Mucosa of descending colon (tissue), 3 donors: ENCODE measurements at regions not wholly inside any gene's neighbourhood (a gene's known extent, or its start where the extent isn't known, plus 50 kb on each side); places are given as distances from the start of the nearest gene placed in this dataset.

ENCODE experiments used
- ATAC-seq: fragments of 200-7000 bp; cut with Tn5 transposase; one replicate; pipeline ENCODE4 v1.9.1; 2020; ENCODE audit warnings: mild to moderate bottlenecking, moderate library complexity
- DNase-seq, 3 donors: peaks; one replicate each; pipeline ENCODE4 v3.0.0-alpha.2; 2020
- H3K36me3 ChIP-seq: fragments of 200-600 bp; one replicate; pipeline ENCODE4 v1.8.0; 2021; ENCODE audit warnings: low read depth, mild to moderate bottlenecking
- H3K4me1 ChIP-seq: fragments of 200-600 bp; one replicate; pipeline ENCODE4 v1.8.0; 2021; ENCODE audit warnings: low read depth, mild to moderate bottlenecking
- H3K4me3 ChIP-seq: fragments of 200-600 bp; one replicate; pipeline ENCODE4 v1.8.0; 2021; ENCODE audit warnings: mild to moderate bottlenecking
- H3K9me3 ChIP-seq: fragments of 200-600 bp; one replicate; pipeline ENCODE4 v1.8.0; 2021; ENCODE audit warnings: mild to moderate bottlenecking
- intact Hi-C, 2 donors: fragments of 100-400 bp; cut with DNase I in 1 of 2; cut with micrococcal nuclease in 1 of 2; formaldehyde crosslinking; loops; one replicate each; pipeline versions ENCODE4 v1.11.0 to v1.11.1; 2022; cut with DNase I, micrococcal nuclease
- TF ChIP-seq, protein P1 (sequence below): fragments of 200-600 bp; IDR thresholded peaks from one replicate; pipeline ENCODE4 v1.8.0; 2022; ENCODE audit warnings: antibody characterized with exemption, mild to moderate bottlenecking
- donor health status: DM: no; HTN: no; CAD: no; lungs with moderate emphysema.
- donor health status: DM: no; HTN: no; CAD: no.
- donor health status: DM: no; HTN: yes; CAD: no.

- no peaks in the 10 kb centered on the region for H3K36me3 ChIP-seq
- no peaks in the 10 kb centered on the region for H3K4me1 ChIP-seq
- peak; percentile 33 for ATAC-seq
- intact Hi-C loops = no loop called here
- DNase-seq = no peak
- TF ChIP-seq, protein P1, sequence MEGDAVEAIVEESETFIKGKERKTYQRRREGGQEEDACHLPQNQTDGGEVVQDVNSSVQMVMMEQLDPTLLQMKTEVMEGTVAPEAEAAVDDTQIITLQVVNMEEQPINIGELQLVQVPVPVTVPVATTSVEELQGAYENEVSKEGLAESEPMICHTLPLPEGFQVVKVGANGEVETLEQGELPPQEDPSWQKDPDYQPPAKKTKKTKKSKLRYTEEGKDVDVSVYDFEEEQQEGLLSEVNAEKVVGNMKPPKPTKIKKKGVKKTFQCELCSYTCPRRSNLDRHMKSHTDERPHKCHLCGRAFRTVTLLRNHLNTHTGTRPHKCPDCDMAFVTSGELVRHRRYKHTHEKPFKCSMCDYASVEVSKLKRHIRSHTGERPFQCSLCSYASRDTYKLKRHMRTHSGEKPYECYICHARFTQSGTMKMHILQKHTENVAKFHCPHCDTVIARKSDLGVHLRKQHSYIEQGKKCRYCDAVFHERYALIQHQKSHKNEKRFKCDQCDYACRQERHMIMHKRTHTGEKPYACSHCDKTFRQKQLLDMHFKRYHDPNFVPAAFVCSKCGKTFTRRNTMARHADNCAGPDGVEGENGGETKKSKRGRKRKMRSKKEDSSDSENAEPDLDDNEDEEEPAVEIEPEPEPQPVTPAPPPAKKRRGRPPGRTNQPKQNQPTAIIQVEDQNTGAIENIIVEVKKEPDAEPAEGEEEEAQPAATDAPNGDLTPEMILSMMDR = no peak
- no peak overlapping the region for H3K4me3 ChIP-seq
- H3K9me3 ChIP-seq = no peaks in the 10 kb centered on the region
Measured at GRCh38 chr22:22171357-22172218, 73.0 kb upstream of the VPREB1 start.

DNA sequence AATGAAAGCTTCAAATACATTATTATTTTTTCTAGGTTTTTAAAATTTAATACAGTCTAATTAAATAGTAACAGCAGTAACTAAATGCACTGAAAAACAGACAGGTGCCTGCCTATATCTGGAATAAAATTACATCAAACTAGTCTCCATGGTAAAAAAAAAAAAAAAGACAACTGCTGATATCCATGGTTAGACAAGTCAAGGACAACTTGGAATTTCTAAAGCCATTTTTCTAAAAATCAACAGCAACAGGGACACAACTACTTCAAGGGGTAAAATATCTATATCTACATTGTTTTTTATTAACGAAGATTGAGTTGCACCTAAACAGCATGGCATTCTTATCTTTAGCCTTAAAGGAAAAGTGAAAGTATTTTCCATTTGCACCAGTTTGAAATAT is 74.7 kb upstream of the VPREB1 start:
- Histone ChIP-seq H3K4me3 (no peak overlapping the region), H3K9me3 (no peaks in the 10 kb centered on the region), H3K4me1 (no peaks in the 10 kb centered on the region), H3K36me3 (no peaks in the 10 kb centered on the region)
- DNase-seq (no peak), ATAC-seq (no peak)
- TF ChIP-seq, protein P1 = no peak
- intact Hi-C loops = no loop called here

GRCh38 chr22:22168941-22169867 is 75.4 kb upstream of the VPREB1 start:
- H3K36me3 ChIP-seq = no peaks in the 10 kb centered on the region
- no peaks in the 10 kb centered on the region for H3K9me3 ChIP-seq
- DNase-seq (no peak), ATAC-seq (peak; percentile 16)
- no peaks in the 10 kb centered on the region for H3K4me1 ChIP-seq
- TF ChIP-seq, protein P1 = no peak
- intact Hi-C loops = no loop called here
- no peak overlapping the region for H3K4me3 ChIP-seq

- TF ChIP-seq, protein P1 = no peak
- intact Hi-C loops = no loop called here
- peak; percentile 77 for ATAC-seq
- no peaks in the 10 kb centered on the region for H3K9me3 ChIP-seq
- no peaks in the 10 kb centered on the region for H3K36me3 ChIP-seq
- no peak overlapping the region for H3K4me3 ChIP-seq
- no peaks in the 10 kb centered on the region for H3K4me1 ChIP-seq
- peak in 1 of 3 donors; percentile 18 for DNase-seq
Measured at GRCh38 chr22:22168190-22168940, 76.2 kb upstream of the VPREB1 start.

- peak in 1 of 3 donors; percentile 10 for DNase-seq
- intact Hi-C loops = no loop called here
- Histone ChIP-seq H3K36me3 (no peaks in the 10 kb centered on the region), H3K4me1 (no peaks in the 10 kb centered on the region), H3K4me3 (no peak overlapping the region), H3K9me3 (no peaks in the 10 kb centered on the region)
- TF ChIP-seq, protein P1 = no peak
- peak; percentile 74 for ATAC-seq
Measured at GRCh38 chr22:22167791-22168189, 76.8 kb upstream of the VPREB1 start.
